BE2C (cell line): ENCODE measurements at regions not wholly inside any gene's neighbourhood (a gene's known extent, or its start where the extent isn't known, plus 50 kb on each side); places are given as distances from the start of the nearest gene placed in this dataset.

Experiments
- DNase-seq: peaks from one replicate; pipeline ENCODE4 v3.0.0-alpha.2; 2020
- H3K27me3 ChIP-seq: fragments of 250-450 bp; sonication (Bioruptor Pico); 2 replicates; pipeline ENCODE4 v1.5.1; 2020; ENCODE audit warnings: mild to moderate bottlenecking
- H3K36me3 ChIP-seq: fragments of 250-450 bp; sonication (Bioruptor Pico); 2 replicates; pipeline ENCODE4 v1.5.1; 2020; ENCODE audit warnings: mild to moderate bottlenecking
- H3K4me1 ChIP-seq: fragments of 250-450 bp; sonication (Bioruptor Pico); 2 replicates; pipeline ENCODE4 v1.5.1; 2020
- H3K4me3 ChIP-seq: 2 replicates; pipeline ENCODE4 v1.5.1; 2011; ENCODE audit warnings: low read depth, low read length
- H3K9me3 ChIP-seq: fragments of 250-450 bp; sonication (Bioruptor Pico); 2 replicates; pipeline ENCODE4 v1.5.1; 2020
- CTCF ChIP-seq: IDR thresholded peaks from 2 replicates; pipeline ENCODE4 v1.5.1; 2012; ENCODE audit warnings: mild to moderate bottlenecking, low read depth, low read length

DNA sequence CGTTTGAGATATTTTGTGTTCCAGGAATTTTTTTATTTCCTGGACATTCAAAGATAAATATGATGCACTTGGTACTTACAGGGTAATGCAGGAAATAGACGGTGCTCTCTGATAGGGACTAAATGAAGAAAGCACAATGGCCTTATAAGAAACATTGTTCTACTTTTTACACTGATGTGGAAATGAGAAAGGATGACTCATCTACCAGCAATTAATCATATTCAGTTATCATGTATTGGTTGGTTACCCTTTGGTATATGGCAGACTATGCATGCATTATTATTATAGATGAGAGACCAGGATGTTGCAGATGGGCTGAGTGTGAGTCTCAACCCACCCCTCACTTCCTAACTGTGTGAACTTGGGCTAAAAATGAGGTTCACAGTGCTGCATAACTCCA lies 222.2 kb downstream of the FLRT2 start:
- H3K9me3 ChIP-seq, result no peaks in the 10 kb centered on the region
- H3K36me3 ChIP-seq, result no peaks in the 10 kb centered on the region
- H3K4me3 ChIP-seq, result no peak overlapping the region
- no peak for DNase-seq
- TF ChIP-seq CTCF, result no peak
- H3K27me3 ChIP-seq, result no peaks in the 10 kb centered on the region
- H3K4me1 ChIP-seq, result no peaks in the 10 kb centered on the region

GRCh38 chr14:85744573-85744972 lies 214.6 kb downstream of the FLRT2 start:
- no peak for DNase-seq
- H3K4me3 ChIP-seq, result no peak overlapping the region
- H3K4me1 ChIP-seq, result no peaks in the 10 kb centered on the region
- H3K9me3 ChIP-seq, result no peaks in the 10 kb centered on the region; the same call in 1 of the 2 replicates
- no peaks in the 10 kb centered on the region for H3K36me3 ChIP-seq
- TF ChIP-seq CTCF, result no peak
- H3K27me3 ChIP-seq, result no peaks in the 10 kb centered on the region

- Histone ChIP-seq H3K9me3 (no peaks in the 10 kb centered on the region), H3K36me3 (no peaks in the 10 kb centered on the region), H3K27me3 (no peaks in the 10 kb centered on the region), H3K4me3 (no peak overlapping the region), H3K4me1 (no peaks in the 10 kb centered on the region)
- no peak for DNase-seq
- TF ChIP-seq CTCF, result no peak
Observed at GRCh38 chr14:85732031-85732430, 202.1 kb downstream of the FLRT2 start.

- no peak for TF ChIP-seq CTCF
- no peaks in the 10 kb centered on the region for H3K36me3 ChIP-seq
- H3K4me1 ChIP-seq, result no peaks in the 10 kb centered on the region
- H3K27me3 ChIP-seq, result no peaks in the 10 kb centered on the region
- no peak for DNase-seq
- H3K4me3 ChIP-seq, result no peak overlapping the region
- no peaks in the 10 kb centered on the region for H3K9me3 ChIP-seq
Observed at GRCh38 chr14:85731186-85731585, 201.2 kb downstream of the FLRT2 start.

DNA sequence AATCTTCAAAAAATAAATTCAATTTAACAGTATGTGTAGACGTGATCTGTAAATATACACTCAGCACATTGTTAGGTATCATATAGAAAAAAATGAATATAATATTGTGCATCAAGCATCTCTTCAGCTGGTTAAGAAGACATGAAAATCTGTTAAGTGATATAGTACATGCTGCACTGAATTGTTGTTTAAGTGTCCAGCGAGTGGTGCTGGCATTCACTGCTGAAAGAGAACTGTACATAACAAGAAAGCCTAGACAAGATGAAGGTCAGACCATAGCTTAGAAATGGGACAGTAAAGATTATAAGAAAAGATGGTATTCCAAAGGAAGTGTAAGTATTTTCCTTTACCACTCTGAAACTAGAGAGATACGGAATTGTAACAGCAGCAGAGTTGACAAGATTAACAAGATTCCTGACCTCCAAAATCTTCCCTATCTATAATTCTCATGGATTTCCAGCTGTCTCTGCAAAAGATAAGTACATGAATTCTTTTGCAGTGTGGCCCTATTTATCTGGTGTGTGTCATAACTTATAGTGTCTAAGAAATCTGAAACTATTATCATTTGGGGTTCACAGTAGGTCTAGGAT lies 198.6 kb downstream of the FLRT2 start:
- Histone ChIP-seq H3K27me3 (no peaks in the 10 kb centered on the region), H3K36me3 (no peaks in the 10 kb centered on the region), H3K9me3 (no peaks in the 10 kb centered on the region), H3K4me3 (no peak overlapping the region), H3K4me1 (no peaks in the 10 kb centered on the region)
- no peak for TF ChIP-seq CTCF
- DNase-seq, result no peak

GRCh38 chr14:85714069-85714468 lies 184.1 kb downstream of the FLRT2 start:
- H3K4me1 ChIP-seq, result no peaks in the 10 kb centered on the region
- no peak overlapping the region for H3K4me3 ChIP-seq
- H3K9me3 ChIP-seq, result no peaks in the 10 kb centered on the region
- H3K27me3 ChIP-seq, result no peaks in the 10 kb centered on the region
- DNase-seq, result no peak
- TF ChIP-seq CTCF, result no peak
- no peaks in the 10 kb centered on the region for H3K36me3 ChIP-seq
